Muscle of arm (tissue), 1 donor: ENCODE measurements at regions not wholly inside any gene's neighbourhood (a gene's known extent, or its start where the extent isn't known, plus 50 kb on each side); places are given as distances from the start of the nearest gene placed in this dataset.
"Not testable (repeated sequence)": the region's sequence is repeated elsewhere in the genome, so short reads cannot be mapped to it uniquely, and the experiment has no call there.

Source experiments
- DNase-seq: peaks from one replicate; pipeline ENCODE4 v3.0.0-alpha.2; 2013

DNA sequence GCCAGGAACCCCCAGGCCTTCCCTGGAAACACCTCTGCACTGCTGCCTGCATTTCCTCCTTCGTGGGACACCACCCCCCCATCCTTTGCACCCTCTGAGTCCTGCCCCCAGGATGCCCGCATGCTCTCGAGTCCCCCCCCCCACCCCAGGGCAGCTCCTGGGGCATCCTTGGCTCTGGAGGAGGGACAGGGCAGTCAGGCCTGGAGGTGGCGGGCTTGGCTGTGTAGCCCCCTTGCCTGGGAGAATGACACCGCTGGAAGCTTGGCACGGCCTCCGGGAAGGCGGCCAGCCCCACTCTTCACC is 98.9 kb upstream of the GSE1 start:
- DNase-seq, result peak; percentile 46

DNA sequence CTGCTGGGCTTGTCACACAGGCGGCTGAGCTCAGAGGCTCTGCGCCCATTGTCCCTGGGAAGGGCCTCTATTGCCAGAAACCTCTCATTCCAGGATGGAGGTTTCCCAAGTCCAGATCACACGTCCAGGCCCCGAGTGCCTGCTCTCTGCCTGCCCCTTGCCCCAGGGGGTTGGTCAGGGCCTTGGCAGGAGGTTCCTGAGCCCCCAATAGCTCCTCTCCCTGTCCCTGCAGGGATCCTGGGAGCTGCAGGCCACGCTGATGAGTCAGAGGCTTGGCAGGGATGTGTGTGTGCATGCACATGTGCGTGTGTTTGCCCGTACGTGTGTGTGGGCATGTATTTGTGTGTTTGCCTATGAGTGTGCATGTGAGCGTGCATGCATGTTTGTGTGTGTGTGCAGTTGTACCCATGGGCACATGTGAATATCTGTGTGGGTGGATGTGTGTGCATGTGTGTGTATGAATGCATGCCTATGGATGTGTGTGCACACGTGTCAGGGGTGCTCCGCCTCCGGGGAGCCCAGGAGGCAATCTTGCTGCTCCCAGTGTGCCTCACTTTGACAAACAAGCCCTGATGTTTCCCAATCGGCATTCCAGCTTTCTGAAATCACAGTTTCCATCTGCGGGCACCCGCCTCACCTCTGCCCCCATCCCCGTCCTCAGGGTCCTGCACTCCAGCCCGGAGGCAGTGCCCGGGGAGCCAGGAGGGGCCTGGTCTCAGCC is 98.4 kb upstream of the GSE1 start:
- DNase-seq, result no peak

DNA sequence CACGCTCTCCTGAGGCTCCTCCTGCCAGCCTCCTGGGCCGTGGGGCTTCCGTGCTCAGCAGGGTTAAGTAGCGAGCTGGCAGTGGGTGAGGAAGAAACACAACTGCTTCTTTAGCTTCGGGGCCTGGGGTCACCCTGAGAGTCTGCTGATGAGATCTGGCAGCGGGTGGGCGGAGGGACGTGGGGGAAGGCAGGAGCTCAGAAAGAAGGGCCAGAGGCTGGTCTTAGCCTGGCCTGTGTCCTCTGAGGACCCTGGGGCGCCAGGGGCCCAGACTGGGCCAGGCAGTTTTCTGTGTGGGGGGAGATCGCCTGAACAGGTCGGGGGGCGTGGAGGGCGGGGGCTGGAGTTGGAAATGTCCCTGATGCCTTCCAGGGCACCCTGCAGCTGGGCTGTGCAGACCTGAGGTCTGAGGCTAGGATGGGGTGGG is 97.8 kb upstream of the GSE1 start:
- no peak for DNase-seq

DNA sequence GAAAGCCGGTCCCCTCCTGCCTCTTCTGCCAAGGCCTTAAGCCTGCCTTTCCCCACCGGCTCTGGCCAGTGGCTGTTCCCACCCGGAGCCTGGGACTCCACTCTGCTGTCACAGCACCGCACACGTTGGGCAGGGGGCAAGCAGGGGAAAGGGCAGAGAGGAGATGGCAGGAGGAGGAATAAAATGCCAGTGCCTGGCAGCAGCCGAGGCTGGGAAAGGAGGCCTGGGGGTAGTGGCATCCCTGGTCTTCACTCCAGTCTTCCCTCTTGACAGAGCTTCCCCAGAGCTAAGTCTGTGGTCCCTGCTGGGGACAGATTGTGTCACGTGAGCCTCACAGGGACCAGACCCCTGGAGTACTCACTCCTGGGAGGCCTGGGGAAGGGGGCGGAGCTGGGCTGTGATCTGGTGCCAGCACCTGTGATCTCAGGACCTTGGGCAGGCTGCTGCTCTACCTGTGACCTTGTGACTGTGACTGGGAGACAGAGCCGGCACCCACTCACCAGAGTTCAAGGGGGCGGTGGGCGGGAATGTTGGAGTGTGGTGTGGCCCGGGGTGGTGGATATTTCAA is 97.2 kb upstream of the GSE1 start:
- DNase-seq, result no peak

DNA sequence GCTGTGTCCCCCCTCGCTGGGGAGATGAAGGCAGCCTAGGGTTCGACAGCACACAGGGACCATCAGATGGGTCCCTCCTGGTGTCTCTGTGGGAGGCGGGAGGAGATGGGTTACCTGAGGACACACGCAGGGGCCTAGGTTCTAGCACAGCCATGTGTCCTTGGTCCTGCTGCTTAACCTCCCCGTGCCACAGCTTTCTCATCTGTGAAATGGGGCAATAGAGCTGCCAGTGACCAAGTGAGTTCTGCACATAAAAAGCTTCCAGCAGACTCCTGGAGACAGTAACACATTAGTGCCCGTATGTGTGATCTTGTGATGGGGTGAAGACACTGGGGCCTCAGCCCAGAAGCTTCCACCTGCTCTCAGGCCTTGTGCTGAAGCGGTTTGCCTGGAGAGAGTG is 96.0 kb upstream of the GSE1 start:
- no peak for DNase-seq

DNA sequence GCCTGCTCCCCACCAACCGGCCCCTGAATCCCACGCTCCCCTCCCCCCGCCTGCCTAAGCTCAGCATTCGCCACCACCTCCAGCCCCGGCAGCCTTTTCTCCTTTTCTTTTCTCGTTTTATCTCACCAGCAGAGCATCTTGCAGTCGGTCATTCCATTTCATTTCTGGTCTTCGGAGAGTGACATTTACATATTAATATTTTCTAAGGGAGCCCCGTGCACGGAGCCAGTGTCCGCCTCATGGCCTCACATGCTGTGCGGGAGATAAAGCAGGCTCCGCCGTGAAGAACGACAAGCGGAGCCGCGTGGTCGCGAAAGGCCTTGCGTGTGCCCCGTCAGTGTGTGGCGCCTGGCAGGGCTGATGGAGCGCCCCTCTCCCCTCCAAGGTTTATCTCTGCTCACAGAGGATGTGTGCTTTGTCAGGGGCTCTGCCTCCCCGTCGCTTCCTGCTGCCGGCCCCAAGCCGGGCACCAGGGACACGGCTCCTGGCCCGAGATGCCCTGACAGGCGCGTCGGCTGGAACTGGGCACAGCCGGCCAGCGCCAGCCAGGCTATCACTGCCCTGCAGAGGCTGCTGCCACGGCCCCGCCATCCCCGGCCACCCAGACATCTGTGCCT is 95.5 kb upstream of the GSE1 start:
- no peak for DNase-seq

DNA sequence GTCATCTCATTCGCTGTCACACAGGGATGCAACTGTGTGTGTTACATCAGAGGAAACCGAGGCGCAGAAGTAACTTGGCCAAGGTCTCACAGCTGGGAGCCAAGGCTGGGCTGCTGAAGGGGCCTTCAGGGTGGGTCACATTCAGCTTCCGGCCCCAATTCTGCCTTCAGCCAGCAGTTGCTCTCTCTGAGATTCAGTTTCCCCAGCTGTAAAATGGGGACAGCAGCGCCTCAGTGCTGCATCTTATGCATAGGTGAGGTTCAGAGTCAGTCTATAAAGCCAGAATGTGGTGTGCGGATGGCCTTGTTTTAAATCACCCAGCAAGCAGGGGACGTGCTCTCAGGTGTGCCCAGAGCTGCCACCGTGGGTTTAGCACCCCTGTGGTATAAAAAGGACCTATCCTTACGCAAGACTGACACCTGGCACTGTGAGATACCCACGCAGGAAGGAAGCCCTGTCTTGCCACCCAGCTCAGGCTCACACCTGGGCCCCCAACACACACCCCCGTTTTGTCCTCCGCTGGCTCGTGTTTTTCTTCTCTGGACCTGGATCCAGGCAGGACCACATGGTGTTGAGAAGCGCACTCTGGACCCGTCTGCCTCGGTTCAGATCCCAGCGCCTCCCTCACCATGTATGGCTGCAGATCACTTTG is 94.6 kb upstream of the GSE1 start:
- DNase-seq, result no peak

DNA sequence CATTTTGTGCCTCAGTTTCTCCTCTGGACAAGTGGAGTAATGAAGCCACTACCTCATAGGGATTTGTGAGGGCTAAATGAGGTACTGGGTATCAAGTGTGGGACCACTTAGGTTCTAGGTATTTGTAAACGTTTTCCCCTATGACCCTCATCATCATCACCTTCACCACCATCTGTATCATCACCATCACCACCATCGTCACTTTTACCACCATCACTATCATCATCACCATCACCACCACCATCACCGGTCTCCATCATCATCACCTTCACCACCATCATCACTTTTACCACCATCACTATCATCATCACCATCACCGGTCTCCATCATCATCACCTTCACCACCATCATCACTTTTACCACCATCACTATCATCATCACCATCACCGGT is 94.1 kb upstream of the GSE1 start:
- DNase-seq, result not testable (repeated sequence)

DNA sequence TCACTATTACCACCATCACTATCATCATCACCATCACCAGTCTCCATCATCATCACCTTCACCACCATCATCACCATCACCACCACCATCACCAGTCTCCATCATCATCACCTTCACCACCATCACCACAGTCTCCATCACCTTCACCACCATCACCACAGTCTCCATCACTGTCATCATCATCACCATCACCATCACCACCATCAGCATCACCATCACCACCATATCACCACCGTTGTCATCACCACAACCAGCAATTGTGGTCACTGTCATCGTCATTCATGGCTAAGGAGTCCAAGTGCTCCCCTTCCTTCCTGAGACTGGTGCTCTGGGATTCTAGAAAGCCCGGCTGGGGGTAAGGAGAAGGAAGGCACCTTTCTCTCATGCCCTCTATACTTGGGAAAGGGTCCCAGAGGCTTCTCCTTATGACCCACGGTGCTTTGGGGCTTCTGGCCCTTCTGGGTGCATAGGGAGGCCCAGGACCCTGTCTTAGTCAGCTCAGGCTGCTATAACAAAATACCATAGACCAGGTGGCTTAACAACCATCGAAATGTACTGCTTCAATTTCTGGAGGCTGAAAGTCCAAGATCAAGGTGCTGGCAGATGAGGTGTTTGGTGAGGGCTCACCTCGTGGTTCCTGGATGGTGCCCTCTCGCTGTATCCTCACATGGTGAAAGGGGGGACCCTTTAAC is 93.4 kb upstream of the GSE1 start:
- no peak for DNase-seq

DNA sequence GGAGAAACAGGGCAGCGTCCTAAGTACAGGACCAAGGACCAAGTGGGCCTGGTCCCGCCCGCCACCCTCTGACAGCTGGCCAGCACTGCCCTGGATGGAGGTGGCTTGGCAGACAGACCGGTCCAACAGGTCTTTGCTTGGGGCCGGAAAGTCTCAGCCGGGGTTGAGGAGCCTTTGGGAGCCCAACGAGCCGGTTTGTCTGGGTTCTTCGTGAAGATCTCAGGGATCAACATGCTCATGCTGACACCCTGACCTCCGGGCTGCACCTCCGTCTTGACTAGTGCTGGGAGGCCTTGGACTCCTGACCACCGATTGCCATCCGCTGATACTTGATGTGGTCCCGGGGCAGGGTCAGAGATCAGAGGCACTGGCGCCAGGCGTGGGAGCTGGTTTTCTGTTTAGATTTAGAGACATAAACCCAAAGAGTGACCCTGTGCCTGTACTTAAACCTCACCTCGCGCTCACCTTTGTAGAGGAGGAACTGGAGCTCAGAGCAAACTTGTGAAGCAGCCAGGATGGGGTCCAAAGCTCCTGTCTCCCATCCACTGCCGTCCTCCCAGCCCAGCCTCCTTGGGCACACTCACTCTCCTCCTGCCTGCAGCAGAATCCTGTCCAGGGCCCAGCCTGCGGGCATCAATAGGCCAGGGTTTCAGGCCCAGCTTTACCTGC is 92.1 kb upstream of the GSE1 start:
- DNase-seq, result no peak

DNA sequence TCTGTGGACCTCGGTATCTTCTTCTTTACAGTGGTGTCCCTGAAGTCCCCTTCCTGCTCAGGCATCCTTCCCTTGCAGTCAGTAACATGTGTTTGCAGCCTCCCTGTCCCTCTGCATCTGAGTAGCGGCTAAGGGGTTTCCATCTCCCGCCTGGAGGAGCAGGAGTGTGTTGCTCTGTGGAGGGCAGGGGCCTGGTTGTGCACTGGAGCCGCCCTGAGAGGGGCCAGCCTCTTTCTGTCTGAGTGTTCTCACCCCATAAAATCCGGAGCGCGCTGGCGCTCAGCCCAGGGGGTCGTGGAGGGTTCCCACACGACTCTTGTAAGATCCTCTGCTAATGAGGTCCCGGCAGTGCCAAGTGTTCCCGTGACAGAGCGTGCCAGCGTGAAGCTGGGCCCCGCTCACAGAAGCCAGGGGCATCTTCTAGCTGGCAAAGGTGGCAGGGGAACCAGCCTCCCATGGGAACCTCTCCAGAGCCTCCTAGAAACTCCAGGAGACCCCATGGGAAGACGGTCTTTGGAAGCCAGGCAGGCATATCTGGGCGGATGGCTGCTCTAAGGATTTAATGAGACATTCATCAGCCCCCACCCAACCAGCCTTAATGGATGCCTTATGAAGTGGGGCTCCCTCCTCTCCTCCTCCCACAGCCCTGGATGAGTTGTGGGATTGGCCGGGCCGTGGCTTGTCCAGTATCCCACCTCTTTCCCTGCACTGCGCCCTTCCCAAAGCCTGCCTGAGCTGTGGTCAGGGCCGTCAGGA is 91.4 kb upstream of the GSE1 start:
- DNase-seq, result no peak

DNA sequence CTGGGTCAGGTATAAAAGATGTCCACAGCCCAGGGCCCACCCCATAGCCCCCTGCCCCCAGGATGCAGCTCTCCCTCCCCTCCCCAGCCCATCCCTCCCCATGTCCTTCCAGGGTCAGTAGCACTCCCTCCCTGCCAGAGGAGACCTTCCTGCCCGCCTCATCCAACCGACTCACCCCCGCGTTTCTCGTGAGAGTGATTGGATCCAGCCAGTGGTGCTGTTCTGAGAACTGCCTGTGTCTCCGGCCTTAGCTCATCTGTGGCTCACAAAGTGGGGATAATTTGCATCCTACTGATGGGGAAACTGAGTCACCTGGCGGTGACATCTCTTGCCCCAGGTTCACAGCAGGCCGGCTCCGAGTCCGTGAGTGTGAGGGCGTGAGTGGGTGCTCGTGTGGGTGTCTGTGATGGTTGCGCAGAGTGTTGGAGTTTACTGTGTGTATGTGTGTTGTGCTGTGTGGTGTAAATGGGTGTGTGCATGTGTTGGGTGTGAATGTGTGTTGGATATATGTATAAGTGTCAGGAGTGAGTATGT is 90.7 kb upstream of the GSE1 start:
- no peak for DNase-seq

DNA sequence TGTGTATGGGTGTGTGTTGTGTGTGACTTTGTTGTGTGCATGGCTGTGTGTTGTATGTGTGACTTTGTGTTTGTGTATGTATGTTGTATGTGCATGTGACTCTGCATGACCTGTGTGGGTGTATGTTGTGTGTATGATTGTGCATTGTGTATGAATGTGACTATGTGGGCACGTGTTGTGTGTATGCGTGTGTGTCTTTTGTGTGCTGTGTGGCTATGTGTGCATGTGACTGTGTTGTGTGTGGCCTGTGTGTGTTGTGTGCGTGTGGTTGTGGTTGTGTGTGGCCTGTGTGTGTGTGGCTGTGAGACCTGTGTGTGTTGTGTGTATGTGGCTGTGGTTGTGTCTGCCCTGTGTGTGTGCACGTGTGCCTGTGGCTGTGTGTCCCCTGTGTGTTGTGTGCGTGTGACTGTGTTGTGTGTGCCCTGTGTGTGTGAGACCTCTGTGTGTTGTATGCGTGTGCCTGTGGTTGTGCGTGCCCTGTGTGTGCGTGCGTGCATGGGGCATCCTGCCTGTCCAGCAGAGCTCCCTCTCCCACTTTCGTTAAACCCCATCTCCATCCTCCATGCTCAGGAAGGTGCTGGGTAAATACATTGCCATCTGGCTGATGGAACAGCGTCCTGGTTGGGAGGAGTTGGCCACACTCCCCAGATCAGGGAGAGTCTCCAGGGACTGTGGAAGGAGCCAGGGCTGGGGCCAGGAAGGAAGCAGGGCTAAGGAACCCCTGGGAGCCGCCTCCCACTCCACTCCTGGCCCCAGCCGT is 90.1 kb upstream of the GSE1 start:
- no peak for DNase-seq

DNA sequence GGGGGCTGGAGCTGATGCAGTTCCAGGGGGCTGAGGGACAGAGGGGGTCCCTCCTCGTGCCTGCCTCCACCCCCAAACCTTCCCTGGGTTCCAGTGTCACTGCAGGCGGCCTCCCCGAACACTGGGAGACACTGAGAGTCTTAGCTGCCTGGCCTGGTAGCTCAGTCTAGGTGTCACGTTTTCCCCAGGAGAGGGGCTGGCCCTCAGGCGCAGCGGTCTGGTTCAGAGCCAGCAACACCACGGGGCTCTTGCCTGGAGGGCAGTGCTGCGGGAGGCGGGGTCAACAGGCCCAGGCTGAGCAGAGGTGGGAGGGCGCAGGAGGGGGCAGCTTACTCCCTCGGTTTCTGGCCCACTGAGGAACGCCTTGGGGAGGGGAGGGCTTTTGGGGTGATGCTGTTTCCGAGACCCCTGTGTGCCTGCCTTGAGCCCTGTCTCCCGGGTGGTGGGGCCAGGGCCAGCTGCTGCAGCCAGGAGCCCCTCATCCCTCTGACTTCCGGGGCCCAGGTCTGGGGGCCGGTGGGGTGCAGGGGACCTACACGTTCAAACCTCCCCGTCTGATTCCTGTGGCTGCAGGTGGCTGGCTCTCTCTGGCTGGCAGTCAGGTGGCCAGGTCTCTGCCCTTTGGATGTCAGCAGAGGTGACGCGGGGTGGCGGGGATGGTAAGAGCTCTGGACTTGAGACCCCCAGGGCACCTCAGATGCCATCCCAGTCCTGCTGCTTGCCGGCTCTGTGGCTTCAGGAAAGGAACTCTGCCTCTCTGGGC is 89.3 kb upstream of the GSE1 start:
- DNase-seq, result no peak

DNA sequence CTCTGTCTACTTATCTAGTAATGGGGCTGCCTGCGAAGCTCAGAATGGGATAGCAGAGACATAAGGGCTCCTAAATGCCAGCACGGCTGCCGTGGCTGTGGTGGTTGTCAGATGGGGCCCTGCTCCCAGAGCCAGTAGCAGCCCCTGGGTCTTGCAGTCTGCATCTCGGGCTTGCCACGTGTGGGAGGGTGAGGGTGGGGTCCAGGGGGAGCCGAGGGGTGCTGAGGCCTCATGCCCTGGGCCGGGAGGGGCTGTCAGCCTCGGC is 88.8 kb upstream of the GSE1 start:
- DNase-seq, result no peak

DNA sequence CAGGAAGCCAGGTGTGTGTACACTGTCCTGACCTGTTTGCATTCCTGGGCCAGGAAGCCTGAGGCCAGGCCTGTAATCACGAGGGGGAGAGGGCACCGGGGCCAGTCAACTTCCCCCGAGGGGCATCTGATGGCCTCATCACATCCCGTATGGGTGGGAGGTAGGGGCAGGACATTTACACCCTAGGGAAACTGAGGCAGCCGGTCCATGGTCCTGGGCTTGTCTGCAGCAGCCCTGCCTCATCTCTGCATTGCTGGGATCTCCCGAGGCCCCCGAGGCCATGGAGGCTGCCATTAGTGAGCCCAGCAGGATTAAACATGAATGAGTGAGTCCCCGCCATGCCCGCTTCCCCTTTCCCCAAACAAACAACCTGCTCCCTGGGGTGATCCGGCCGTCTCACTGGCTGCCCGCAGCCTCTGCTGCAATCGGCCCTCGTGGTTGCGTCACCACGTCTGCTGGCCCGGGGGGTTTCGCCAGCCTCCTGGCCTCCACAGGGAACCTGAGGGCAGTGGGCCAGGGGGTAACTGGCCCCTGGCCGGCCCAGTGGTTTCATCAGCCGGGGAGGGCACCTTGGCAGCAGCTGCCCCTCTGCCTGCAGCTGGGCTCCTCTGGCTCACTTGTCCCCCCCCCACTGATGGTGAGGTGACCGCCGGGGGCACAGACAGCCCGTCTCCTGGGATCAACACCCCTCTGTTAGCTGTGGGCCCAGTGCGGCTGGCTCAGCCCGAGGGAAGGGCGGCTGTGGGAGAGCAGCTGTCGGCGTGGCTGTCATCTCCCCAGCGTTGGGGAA is 88.3 kb upstream of the GSE1 start:
- DNase-seq, result no peak

DNA sequence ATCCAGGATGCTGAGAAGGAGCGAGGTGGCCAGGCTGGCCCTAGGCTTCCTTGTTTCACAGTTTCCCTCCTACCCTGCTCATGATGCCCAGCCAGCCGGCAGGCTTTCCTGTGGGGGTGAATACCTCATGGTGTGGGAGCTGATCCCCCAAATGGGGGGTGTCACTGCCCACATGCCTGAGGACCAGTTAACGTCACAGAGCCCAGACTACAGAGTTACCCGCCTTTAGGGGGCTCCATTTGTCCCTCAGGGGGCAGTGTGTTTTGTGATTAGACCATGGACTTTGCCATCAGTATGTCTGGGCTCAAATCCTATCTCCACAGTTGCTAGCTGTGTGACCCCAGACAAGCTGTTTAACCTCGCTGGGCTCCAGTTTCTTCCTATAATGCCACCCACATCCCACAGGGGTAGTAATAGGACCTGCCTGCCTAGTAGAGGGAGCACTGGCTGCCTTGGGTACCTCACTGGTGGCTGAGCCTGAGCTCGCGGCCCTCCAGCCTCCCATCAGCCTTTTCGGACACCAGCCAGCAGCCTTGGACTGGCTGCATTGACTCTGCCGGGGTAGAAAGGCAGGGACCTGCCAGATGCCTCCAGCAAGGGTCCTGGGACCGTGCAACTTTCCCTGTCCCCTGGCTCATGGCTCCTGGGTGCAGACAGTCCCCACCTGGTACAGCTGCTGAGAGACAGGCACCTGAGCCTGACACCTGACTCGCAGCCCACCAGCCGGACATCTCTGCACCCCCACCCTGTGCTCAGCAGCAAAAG is 87.5 kb upstream of the GSE1 start:
- no peak for DNase-seq
